OCI-LY1 (cell line): ENCODE measurements at regions not wholly inside any gene's neighbourhood (a gene's known extent, or its start where the extent isn't known, plus 50 kb on each side); places are given as distances from the start of the nearest gene placed in this dataset.
"Not testable (repeated sequence)": the region's sequence is repeated elsewhere in the genome, so short reads cannot be mapped to it uniquely, and the experiment has no call there.

Experiments
- EZH2 ChIP-seq: fragments of 200-600 bp; sonication (generic), shearing (Covaris generic); IDR thresholded peaks from 2 replicates; pipeline ENCODE4 v1.8.0; 2017; ENCODE audit warnings: borderline replicate concordance, mixed run types, mild to moderate bottlenecking, antibody characterized with exemption, low read length, moderate library complexity, mixed read lengths
- TF ChIP-seq, protein P1 (sequence below): fragments of 200-600 bp; sonication (generic), shearing (Covaris generic); IDR thresholded peaks from 2 replicates; pipeline ENCODE4 v1.5.1; 2017; ENCODE audit warnings: mild to moderate bottlenecking, antibody characterized with exemption, low read length, moderate library complexity, mixed read lengths

DNA sequence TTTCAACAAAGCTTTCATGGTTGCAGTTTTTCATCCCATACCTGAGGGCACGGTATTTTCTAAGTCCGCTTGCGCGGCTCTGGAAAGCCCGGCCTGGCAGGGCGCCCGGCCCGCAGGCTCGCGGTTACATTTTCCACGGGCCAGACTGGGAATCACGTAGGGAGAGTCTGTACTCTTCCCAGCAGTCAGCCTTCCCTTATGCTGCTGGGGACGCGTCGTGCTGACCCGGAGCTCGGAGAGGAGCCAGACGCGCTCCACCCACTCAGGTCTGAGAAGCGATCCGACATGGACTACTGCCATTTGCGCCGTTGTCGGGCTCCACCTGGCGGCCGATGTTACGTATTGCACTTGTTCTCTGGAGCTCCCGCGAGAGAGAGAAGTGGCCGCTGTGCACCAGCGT, 435.9 kb downstream of the SPATA31A1 start:
- TF ChIP-seq EZH2, result not testable (repeated sequence)
- TF ChIP-seq, protein P1, sequence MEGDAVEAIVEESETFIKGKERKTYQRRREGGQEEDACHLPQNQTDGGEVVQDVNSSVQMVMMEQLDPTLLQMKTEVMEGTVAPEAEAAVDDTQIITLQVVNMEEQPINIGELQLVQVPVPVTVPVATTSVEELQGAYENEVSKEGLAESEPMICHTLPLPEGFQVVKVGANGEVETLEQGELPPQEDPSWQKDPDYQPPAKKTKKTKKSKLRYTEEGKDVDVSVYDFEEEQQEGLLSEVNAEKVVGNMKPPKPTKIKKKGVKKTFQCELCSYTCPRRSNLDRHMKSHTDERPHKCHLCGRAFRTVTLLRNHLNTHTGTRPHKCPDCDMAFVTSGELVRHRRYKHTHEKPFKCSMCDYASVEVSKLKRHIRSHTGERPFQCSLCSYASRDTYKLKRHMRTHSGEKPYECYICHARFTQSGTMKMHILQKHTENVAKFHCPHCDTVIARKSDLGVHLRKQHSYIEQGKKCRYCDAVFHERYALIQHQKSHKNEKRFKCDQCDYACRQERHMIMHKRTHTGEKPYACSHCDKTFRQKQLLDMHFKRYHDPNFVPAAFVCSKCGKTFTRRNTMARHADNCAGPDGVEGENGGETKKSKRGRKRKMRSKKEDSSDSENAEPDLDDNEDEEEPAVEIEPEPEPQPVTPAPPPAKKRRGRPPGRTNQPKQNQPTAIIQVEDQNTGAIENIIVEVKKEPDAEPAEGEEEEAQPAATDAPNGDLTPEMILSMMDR, result not testable (repeated sequence)
